ENCODE measurements at regions not wholly inside any gene's neighbourhood (a gene's known extent, or its start where the extent isn't known, plus 50 kb on each side); places are given as distances from the start of the nearest gene placed in this dataset.

GRCh38 chr16:87040169-87041117, 276.7 kb downstream of the C16orf95 start:
- TF ChIP-seq POLR2A (IDR thresholded peaks at IDR 0.05; ENCODE audit: low read depth, low read length) (no peak), POLR2AphosphoS5 (IDR thresholded peaks at IDR 0.05; ENCODE audit: low read depth, low read length) (no peak), TAF1 (IDR thresholded peaks at IDR 0.05; ENCODE audit: borderline replicate concordance, low read depth, low read length) (no peak)
- FAIRE-seq (no peak), DNase-seq (ENCODE audit: insufficient read length) (no peak)

GRCh38 chr16:87041286-87041685, 275.9 kb downstream of the C16orf95 start:
- TF ChIP-seq TAF1 (IDR thresholded peaks at IDR 0.05; ENCODE audit: borderline replicate concordance, low read depth, low read length) = no peak
- TF ChIP-seq POLR2A (IDR thresholded peaks at IDR 0.05; ENCODE audit: low read depth, low read length) = no peak
- TF ChIP-seq POLR2AphosphoS5 (IDR thresholded peaks at IDR 0.05; ENCODE audit: low read depth, low read length) = no peak
- no peak for DNase-seq (ENCODE audit: insufficient read length)
- no peak for FAIRE-seq

- TF ChIP-seq TAF1 (IDR thresholded peaks at IDR 0.05; ENCODE audit: borderline replicate concordance, low read depth, low read length) (no peak), POLR2AphosphoS5 (IDR thresholded peaks at IDR 0.05; ENCODE audit: low read depth, low read length) (no peak), POLR2A (IDR thresholded peaks at IDR 0.05; ENCODE audit: low read depth, low read length) (no peak)
- FAIRE-seq = no peak
- DNase-seq (ENCODE audit: insufficient read length) = no peak
Observed at GRCh38 chr16:87042551-87043230, 274.5 kb downstream of the C16orf95 start.

GRCh38 chr16:87043231-87044031, 273.8 kb downstream of the C16orf95 start:
- FAIRE-seq = no peak
- no peak for TF ChIP-seq POLR2A (IDR thresholded peaks at IDR 0.05; ENCODE audit: low read depth, low read length)
- TF ChIP-seq POLR2AphosphoS5 (IDR thresholded peaks at IDR 0.05; ENCODE audit: low read depth, low read length) = no peak
- no peak for TF ChIP-seq TAF1 (IDR thresholded peaks at IDR 0.05; ENCODE audit: borderline replicate concordance, low read depth, low read length)
- no peak for DNase-seq (ENCODE audit: insufficient read length)

- TF ChIP-seq POLR2A (IDR thresholded peaks at IDR 0.05; ENCODE audit: low read depth, low read length) (no peak), POLR2AphosphoS5 (IDR thresholded peaks at IDR 0.05; ENCODE audit: low read depth, low read length) (no peak), TAF1 (IDR thresholded peaks at IDR 0.05; ENCODE audit: borderline replicate concordance, low read depth, low read length) (no peak)
- FAIRE-seq (no peak), DNase-seq (ENCODE audit: insufficient read length) (no peak)
Observed at GRCh38 chr16:87044032-87044382, 273.2 kb downstream of the C16orf95 start.

- DNase-seq (ENCODE audit: insufficient read length) (no peak), FAIRE-seq (no peak)
- no peak for TF ChIP-seq TAF1 (IDR thresholded peaks at IDR 0.05; ENCODE audit: borderline replicate concordance, low read depth, low read length)
- no peak for TF ChIP-seq POLR2A (IDR thresholded peaks at IDR 0.05; ENCODE audit: low read depth, low read length)
- no peak for TF ChIP-seq POLR2AphosphoS5 (IDR thresholded peaks at IDR 0.05; ENCODE audit: low read depth, low read length)
Observed at GRCh38 chr16:87044829-87045228, 272.4 kb downstream of the C16orf95 start.

GRCh38 chr16:87045466-87046216, 271.6 kb downstream of the C16orf95 start:
- FAIRE-seq (no peak), DNase-seq (ENCODE audit: insufficient read length) (no peak)
- TF ChIP-seq POLR2AphosphoS5 (IDR thresholded peaks at IDR 0.05; ENCODE audit: low read depth, low read length) = no peak
- TF ChIP-seq TAF1 (IDR thresholded peaks at IDR 0.05; ENCODE audit: borderline replicate concordance, low read depth, low read length) = no peak
- no peak for TF ChIP-seq POLR2A (IDR thresholded peaks at IDR 0.05; ENCODE audit: low read depth, low read length)

GRCh38 chr16:87046235-87046634, 271.0 kb downstream of the C16orf95 start:
- TF ChIP-seq POLR2AphosphoS5 (IDR thresholded peaks at IDR 0.05; ENCODE audit: low read depth, low read length) = no peak
- no peak for TF ChIP-seq TAF1 (IDR thresholded peaks at IDR 0.05; ENCODE audit: borderline replicate concordance, low read depth, low read length)
- no peak for TF ChIP-seq POLR2A (IDR thresholded peaks at IDR 0.05; ENCODE audit: low read depth, low read length)
- no peak for FAIRE-seq
- DNase-seq (ENCODE audit: insufficient read length) = no peak

- no peak for DNase-seq (ENCODE audit: insufficient read length)
- TF ChIP-seq POLR2AphosphoS5 (IDR thresholded peaks at IDR 0.05; ENCODE audit: low read depth, low read length) = no peak
- TF ChIP-seq TAF1 (IDR thresholded peaks at IDR 0.05; ENCODE audit: borderline replicate concordance, low read depth, low read length) = no peak
- no peak for TF ChIP-seq POLR2A (IDR thresholded peaks at IDR 0.05; ENCODE audit: low read depth, low read length)
- FAIRE-seq = no peak
Observed at GRCh38 chr16:87047221-87048037, 269.8 kb downstream of the C16orf95 start.

Measured in GM12892 (cell line).